ENCODE measurements at regions not wholly inside any gene's neighbourhood (a gene's known extent, or its start where the extent isn't known, plus 50 kb on each side); places are given as distances from the start of the nearest gene placed in this dataset.

DNA sequence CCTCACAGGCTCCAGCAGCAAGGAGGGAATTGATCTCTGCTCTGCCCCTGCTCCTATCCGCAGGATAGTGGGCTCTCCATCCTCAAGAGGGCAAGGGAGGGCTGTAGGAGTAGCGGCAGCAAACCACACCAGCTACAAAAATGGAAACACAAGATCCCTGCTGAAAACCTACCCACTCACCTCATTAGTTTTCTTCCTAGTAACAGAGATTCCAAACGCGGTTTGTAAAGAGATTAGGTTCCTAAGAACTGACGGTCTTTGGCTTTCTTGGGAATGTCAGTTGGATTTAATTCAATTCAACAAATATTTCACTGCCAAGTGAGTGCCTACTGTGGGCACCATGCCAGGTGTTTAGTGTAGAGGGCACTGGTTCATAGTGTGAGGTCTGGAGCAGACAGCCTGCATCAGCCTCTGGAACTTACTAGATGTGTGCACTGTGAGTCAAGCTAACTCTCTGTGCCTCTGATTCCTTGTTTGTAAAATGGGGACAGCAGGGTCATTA lies 84.7 kb downstream of the MRPL46 start (continued):
- TF ChIP-seq, protein P1, sequence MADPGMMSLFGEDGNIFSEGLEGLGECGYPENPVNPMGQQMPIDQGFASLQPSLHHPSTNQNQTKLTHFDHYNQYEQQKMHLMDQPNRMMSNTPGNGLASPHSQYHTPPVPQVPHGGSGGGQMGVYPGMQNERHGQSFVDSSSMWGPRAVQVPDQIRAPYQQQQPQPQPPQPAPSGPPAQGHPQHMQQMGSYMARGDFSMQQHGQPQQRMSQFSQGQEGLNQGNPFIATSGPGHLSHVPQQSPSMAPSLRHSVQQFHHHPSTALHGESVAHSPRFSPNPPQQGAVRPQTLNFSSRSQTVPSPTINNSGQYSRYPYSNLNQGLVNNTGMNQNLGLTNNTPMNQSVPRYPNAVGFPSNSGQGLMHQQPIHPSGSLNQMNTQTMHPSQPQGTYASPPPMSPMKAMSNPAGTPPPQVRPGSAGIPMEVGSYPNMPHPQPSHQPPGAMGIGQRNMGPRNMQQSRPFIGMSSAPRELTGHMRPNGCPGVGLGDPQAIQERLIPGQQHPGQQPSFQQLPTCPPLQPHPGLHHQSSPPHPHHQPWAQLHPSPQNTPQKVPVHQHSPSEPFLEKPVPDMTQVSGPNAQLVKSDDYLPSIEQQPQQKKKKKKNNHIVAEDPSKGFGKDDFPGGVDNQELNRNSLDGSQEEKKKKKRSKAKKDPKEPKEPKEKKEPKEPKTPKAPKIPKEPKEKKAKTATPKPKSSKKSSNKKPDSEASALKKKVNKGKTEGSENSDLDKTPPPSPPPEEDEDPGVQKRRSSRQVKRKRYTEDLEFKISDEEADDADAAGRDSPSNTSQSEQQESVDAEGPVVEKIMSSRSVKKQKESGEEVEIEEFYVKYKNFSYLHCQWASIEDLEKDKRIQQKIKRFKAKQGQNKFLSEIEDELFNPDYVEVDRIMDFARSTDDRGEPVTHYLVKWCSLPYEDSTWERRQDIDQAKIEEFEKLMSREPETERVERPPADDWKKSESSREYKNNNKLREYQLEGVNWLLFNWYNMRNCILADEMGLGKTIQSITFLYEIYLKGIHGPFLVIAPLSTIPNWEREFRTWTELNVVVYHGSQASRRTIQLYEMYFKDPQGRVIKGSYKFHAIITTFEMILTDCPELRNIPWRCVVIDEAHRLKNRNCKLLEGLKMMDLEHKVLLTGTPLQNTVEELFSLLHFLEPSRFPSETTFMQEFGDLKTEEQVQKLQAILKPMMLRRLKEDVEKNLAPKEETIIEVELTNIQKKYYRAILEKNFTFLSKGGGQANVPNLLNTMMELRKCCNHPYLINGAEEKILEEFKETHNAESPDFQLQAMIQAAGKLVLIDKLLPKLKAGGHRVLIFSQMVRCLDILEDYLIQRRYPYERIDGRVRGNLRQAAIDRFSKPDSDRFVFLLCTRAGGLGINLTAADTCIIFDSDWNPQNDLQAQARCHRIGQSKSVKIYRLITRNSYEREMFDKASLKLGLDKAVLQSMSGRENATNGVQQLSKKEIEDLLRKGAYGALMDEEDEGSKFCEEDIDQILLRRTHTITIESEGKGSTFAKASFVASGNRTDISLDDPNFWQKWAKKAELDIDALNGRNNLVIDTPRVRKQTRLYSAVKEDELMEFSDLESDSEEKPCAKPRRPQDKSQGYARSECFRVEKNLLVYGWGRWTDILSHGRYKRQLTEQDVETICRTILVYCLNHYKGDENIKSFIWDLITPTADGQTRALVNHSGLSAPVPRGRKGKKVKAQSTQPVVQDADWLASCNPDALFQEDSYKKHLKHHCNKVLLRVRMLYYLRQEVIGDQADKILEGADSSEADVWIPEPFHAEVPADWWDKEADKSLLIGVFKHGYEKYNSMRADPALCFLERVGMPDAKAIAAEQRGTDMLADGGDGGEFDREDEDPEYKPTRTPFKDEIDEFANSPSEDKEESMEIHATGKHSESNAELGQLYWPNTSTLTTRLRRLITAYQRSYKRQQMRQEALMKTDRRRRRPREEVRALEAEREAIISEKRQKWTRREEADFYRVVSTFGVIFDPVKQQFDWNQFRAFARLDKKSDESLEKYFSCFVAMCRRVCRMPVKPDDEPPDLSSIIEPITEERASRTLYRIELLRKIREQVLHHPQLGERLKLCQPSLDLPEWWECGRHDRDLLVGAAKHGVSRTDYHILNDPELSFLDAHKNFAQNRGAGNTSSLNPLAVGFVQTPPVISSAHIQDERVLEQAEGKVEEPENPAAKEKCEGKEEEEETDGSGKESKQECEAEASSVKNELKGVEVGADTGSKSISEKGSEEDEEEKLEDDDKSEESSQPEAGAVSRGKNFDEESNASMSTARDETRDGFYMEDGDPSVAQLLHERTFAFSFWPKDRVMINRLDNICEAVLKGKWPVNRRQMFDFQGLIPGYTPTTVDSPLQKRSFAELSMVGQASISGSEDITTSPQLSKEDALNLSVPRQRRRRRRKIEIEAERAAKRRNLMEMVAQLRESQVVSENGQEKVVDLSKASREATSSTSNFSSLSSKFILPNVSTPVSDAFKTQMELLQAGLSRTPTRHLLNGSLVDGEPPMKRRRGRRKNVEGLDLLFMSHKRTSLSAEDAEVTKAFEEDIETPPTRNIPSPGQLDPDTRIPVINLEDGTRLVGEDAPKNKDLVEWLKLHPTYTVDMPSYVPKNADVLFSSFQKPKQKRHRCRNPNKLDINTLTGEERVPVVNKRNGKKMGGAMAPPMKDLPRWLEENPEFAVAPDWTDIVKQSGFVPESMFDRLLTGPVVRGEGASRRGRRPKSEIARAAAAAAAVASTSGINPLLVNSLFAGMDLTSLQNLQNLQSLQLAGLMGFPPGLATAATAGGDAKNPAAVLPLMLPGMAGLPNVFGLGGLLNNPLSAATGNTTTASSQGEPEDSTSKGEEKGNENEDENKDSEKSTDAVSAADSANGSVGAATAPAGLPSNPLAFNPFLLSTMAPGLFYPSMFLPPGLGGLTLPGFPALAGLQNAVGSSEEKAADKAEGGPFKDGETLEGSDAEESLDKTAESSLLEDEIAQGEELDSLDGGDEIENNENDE (IDR thresholded peaks at IDR 0.05; ENCODE audit: insufficient replicate concordance, low read length), result no peak
- TF ChIP-seq JUN (IDR thresholded peaks at IDR 0.05; ENCODE audit: low read depth, low read length), result no peak
- no peak for TF ChIP-seq TCF12 (IDR thresholded peaks at IDR 0.05; ENCODE audit: low read depth, low read length)
